IPS-18a (cell line): ENCODE measurements at regions not wholly inside any gene's neighbourhood (a gene's known extent, or its start where the extent isn't known, plus 50 kb on each side); places are given as distances from the start of the nearest gene placed in this dataset.

Source experiments
- H3K27ac ChIP-seq: one replicate; pipeline ENCODE4 v1.5.1; 2013; ENCODE audit warnings: low read length
- H3K27me3 ChIP-seq: one replicate; pipeline ENCODE4 v1.6.1; 2013; ENCODE audit warnings: mild to moderate bottlenecking, low read length; ENCODE audit not compliant: control insufficient read depth, insufficient read depth
- H3K36me3 ChIP-seq: one replicate; pipeline ENCODE4 v1.6.1; 2013; ENCODE audit warnings: low read depth, low read length; ENCODE audit not compliant: control insufficient read depth
- H3K4me1 ChIP-seq: one replicate; pipeline ENCODE4 v1.6.1; 2013; ENCODE audit warnings: low read depth, low read length; ENCODE audit not compliant: control insufficient read depth
- H3K4me3 ChIP-seq: one replicate; pipeline ENCODE4 v1.5.1; 2013; ENCODE audit warnings: low read length
- H3K9ac ChIP-seq: one replicate; pipeline ENCODE4 v1.6.1; 2013; ENCODE audit warnings: mild to moderate bottlenecking, low read length, moderate library complexity
- H3K9me3 ChIP-seq: one replicate; pipeline ENCODE4 v1.6.1; 2013; ENCODE audit warnings: low read depth, low read length; ENCODE audit not compliant: control insufficient read depth

DNA sequence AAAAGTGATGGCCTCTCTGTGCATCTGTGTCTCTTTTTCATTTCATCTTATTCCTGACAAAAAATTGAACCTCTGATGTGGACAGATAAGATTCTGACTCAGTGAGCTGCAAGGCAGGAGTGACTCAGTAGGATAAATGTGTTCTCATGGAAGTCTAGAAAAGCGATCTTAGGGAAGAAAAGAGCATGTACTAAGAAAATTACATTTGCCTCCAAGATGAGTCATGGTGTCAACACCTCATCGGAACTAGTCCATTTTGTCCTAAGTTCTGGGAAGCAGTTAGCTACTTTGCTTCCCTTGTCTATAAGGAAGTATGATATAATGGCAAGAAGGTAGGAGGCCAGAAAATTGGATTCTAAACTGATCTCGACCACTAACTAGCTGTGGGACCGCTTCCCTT is 83.5 kb upstream of the AFF2 start:
- H3K9ac ChIP-seq: no peak overlapping the region
- H3K27me3 ChIP-seq: no peaks in the 10 kb centered on the region
- H3K36me3 ChIP-seq: no peaks in the 10 kb centered on the region
- no peak overlapping the region for H3K27ac ChIP-seq
- H3K4me3 ChIP-seq: no peak overlapping the region
- peaks cover 30% of the 10 kb centered on the region for H3K9me3 ChIP-seq
- H3K4me1 ChIP-seq: no peaks in the 10 kb centered on the region

DNA sequence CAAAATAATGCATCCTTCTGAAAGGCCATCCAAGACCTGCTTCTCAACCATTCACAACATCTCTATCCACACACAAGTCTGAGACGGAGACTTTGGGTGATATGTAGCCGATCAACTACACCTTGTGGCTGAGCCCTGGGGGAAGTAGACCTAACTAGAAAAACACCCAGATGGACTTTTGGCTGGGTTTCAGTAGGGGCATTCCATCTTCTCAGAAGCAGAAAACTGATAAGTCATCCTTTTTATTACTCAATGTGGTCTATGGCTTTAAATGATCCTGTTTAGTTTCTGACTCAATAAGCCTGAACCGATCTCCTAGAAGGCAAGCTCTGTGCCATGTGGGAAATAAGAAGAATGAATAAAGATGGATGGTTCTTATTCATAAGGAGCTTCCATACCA is 82.5 kb upstream of the AFF2 start:
- Histone ChIP-seq H3K9ac (no peak overlapping the region), H3K27ac (no peak overlapping the region), H3K4me1 (no peaks in the 10 kb centered on the region), H3K27me3 (no peaks in the 10 kb centered on the region), H3K4me3 (no peak overlapping the region), H3K36me3 (no peaks in the 10 kb centered on the region), H3K9me3 (peaks cover 24% of the 10 kb centered on the region)

DNA sequence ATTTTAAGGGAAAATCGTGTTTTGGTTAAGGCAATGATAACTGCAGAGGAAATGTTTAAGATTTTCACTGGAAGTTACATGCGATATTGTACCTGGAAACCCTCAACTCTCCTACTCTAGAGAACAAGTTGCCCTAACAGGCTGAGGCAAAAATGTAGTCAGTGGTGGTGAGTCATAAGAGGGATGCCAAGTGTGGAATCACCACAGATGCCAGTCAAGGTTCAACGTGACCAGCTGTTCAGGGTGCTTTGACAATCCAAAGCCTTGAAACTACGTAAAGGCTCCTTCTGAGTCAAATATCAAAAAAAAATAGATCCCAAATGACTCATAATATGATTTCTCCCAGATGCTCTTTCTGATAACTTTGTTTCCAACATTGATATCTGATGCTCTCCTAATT is 77.9 kb upstream of the AFF2 start:
- H3K27ac ChIP-seq: no peak overlapping the region
- no peaks in the 10 kb centered on the region for H3K36me3 ChIP-seq
- no peak overlapping the region for H3K9ac ChIP-seq
- H3K4me3 ChIP-seq: no peak overlapping the region
- peaks cover 17% of the 10 kb centered on the region for H3K9me3 ChIP-seq
- H3K27me3 ChIP-seq: no peaks in the 10 kb centered on the region
- peaks cover 16% of the 10 kb centered on the region for H3K4me1 ChIP-seq

DNA sequence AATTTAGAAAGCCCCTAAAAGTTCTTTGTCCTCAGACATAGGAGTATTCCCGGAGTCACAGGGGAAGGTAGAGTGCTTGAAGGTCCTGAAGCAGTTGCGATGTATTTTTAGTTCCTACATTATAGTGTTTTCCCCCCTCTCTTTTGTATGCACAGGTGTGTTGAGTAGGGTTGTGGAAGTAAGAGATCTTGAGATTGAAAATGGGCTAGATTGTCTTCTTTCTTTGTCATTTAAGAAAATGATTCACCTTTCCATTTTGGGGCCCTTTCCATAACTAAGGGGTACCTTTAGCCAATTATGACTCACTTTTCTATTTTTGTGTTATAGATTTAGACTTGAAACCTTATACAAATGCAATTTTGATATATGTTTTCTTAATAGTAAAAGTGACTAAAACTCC is 75.8 kb upstream of the AFF2 start:
- peaks cover 16% of the 10 kb centered on the region for H3K4me1 ChIP-seq
- peaks cover 2% of the 10 kb centered on the region for H3K9me3 ChIP-seq
- H3K4me3 ChIP-seq: no peak overlapping the region
- H3K27me3 ChIP-seq: no peaks in the 10 kb centered on the region
- H3K9ac ChIP-seq: no peak overlapping the region
- H3K36me3 ChIP-seq: no peaks in the 10 kb centered on the region
- no peak overlapping the region for H3K27ac ChIP-seq

DNA sequence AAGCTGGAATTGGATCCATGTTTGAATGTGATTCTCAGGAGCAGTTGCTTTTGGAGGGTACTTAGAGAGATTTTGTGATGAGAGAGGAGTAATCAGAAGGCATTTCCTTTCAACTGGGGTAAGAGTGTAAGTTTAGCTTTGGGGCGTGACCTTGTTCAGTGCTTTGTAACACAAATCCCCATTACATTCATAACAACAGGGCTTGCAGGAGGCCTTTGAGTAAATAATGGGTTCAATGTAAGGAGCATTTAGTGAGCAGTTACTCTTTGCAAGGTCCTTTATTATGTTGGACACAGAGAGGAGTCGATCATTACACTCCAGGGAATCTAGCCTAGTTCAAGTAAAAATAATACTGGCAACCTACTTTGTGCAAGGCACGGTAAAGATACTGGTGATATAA is 74.0 kb upstream of the AFF2 start:
- H3K27ac ChIP-seq: no peak overlapping the region
- peaks cover 3% of the 10 kb centered on the region for H3K9me3 ChIP-seq
- peaks cover 16% of the 10 kb centered on the region for H3K4me1 ChIP-seq
- H3K27me3 ChIP-seq: no peaks in the 10 kb centered on the region
- peak overlapping the region; percentile 13 for H3K4me3 ChIP-seq
- no peaks in the 10 kb centered on the region for H3K36me3 ChIP-seq
- no peak overlapping the region for H3K9ac ChIP-seq

DNA sequence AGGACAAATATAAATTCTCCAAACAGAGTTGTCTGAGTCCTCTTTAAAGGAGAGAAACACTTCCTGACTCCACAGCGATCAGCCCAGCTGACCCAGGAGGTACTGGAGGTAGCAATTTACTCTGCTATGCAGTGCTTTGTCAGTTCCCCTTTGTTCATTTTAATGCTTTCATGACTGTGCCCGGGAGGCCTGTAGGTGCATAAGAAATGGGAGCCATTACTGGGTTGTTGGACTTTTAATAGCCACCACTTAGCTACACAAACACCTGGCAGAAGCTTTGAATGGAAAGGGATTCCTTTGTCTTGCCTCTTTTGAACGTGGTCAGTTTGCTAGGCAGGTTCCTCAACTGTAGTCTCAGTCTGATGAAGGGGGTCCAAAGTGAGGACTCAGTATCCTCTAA is 59.0 kb upstream of the AFF2 start:
- Histone ChIP-seq H3K27ac (no peak overlapping the region), H3K4me1 (peaks cover 8% of the 10 kb centered on the region)

DNA sequence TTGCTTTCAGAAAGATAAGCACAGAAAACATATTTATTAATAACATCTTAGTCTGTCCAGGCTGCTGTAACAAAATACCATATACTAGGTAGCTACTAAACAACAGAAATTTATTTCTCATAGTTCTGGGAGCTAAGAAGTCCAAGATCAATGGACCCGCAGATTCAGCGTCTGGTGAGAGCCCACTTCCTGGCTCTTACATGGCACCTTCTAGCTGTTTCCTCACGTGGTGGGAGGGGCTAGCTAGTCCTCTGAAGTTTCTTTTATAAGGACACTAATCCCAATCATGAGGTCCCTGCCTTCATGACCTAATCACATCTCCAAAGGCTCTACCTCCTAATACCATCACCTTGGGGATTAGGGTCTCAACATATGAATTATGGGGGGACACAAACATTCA is 57.2 kb upstream of the AFF2 start:
- no peak overlapping the region for H3K27ac ChIP-seq
- H3K4me3 ChIP-seq: no peak overlapping the region
- peaks cover 15% of the 10 kb centered on the region for H3K27me3 ChIP-seq
- H3K9me3 ChIP-seq: peaks cover 6% of the 10 kb centered on the region
- peaks cover 8% of the 10 kb centered on the region for H3K4me1 ChIP-seq
- H3K9ac ChIP-seq: no peak overlapping the region
- no peaks in the 10 kb centered on the region for H3K36me3 ChIP-seq

More for the DNA sequence above, 59.0 kb upstream of the AFF2 start:
- peaks cover 6% of the 10 kb centered on the region for H3K9me3 ChIP-seq
- no peak overlapping the region for H3K9ac ChIP-seq
- H3K4me3 ChIP-seq: no peak overlapping the region
- H3K27me3 ChIP-seq: peaks cover 15% of the 10 kb centered on the region
- H3K36me3 ChIP-seq: no peaks in the 10 kb centered on the region

DNA sequence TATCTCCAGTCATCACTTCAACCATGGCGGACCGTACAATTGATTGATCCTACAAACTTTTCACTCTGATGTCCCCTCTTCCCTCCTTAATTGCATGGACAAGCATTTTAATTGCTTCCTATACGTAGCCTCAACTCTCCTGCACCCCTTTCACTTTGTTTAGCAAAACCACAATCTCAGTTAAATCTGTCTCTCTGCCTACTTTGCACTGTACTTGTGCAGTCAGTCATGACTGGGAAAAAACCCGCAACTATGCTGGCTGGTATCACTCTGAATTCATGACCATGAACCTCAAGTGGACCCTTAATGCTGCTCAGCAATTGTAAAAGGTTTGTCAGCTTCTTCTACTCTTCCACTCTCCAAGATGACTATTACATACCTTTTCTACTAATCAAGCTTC is 51.7 kb upstream of the AFF2 start:
- no peaks in the 10 kb centered on the region for H3K4me1 ChIP-seq
- H3K36me3 ChIP-seq: no peaks in the 10 kb centered on the region
- no peaks in the 10 kb centered on the region for H3K27me3 ChIP-seq
- peaks cover 14% of the 10 kb centered on the region for H3K9me3 ChIP-seq
- H3K27ac ChIP-seq: no peak overlapping the region
- H3K4me3 ChIP-seq: no peak overlapping the region
- no peak overlapping the region for H3K9ac ChIP-seq
